Adrenal gland (tissue), 9 donors: ENCODE measurements at regions not wholly inside any gene's neighbourhood (a gene's known extent, or its start where the extent isn't known, plus 50 kb on each side); places are given as distances from the start of the nearest gene placed in this dataset.

Experiments
- DNase-seq, 7 donors: peaks; one replicate each; pipeline ENCODE4 v3.0.0-alpha.2; 2019 to 2020
- H3K27ac ChIP-seq, 5 donors: fragments of 200-600 bp; sonication (generic) in 4 of 5; 1 replicate in 3 of 5; 2 replicates in 2 of 5; pipeline versions ENCODE4 v1.5.1 to v1.8.0; 2016 to 2020; ENCODE audit warnings: mild to moderate bottlenecking in 1 of 5
- H3K27me3 ChIP-seq: fragments of 200-600 bp; 2 replicates; pipeline ENCODE4 v1.8.0; 2021
- H3K36me3 ChIP-seq, 2 donors: fragments of 200-600 bp; replicated peaks in 1 of 2; 1 replicate in 1 of 2; 2 replicates in 1 of 2; pipeline versions ENCODE4 v1.5.1 to v1.8.0; 2018 to 2022
- H3K4me1 ChIP-seq, 2 donors: fragments of 200-600 bp; replicated peaks in 1 of 2; 1 replicate in 1 of 2; 2 replicates in 1 of 2; pipeline versions ENCODE4 v1.5.1 to v1.8.0; 2018 to 2021
- H3K4me3 ChIP-seq, 4 donors: fragments of 200-600 bp; sonication (generic) in 3 of 4; one replicate each; pipeline ENCODE4 v1.5.1; 2016 to 2018
- H3K9me3 ChIP-seq, 3 donors: fragments of 200-600 bp; sonication (generic) in 1 of 3; replicated peaks in 1 of 3; 1 replicate in 2 of 3; 2 replicates in 1 of 3; pipeline versions ENCODE4 v1.5.1 to v1.8.0; 2016 to 2021
- POLR2A ChIP-seq, 2 donors: fragments of 450-650 bp; IDR thresholded peaks; one replicate each; pipeline ENCODE4 v1.6.1; 2017; ENCODE audit warnings: antibody characterized with exemption in 2 of 2, mild to moderate bottlenecking in 2 of 2, moderate library complexity in 1 of 2
- WGBS, 4 donors: extraction: QIAGEN DNeasy Blood & Tissue Kit in 2 of 4; methylation state at CpG; one replicate each; pipeline versions ENCODE4 v1.1.5 to v1.1.7; 2013 to 2017; 5-methylcytosine and 5-hydroxymethylcytosine counted together
- intact Hi-C, 2 donors: fragments of 100-400 bp; cut with DNase I; formaldehyde crosslinking; loops; one replicate each; pipeline versions ENCODE4 v1.14.1 to v1.15.0; 2022 to 2023
- TF ChIP-seq, protein P1 (sequence below), 6 experiments: fragments of 450-650 bp in 4 of 6; fragments of 200-600 bp in 2 of 6; sonication (generic) in 1 of 6; IDR thresholded peaks; 1 replicate in 5 of 6; 2 replicates in 1 of 6; pipeline versions ENCODE4 v1.5.1 to v1.8.0; 2016 to 2021; ENCODE audit warnings: antibody characterized with exemption in 6 of 6, mild to moderate bottlenecking in 2 of 6, moderate library complexity in 1 of 6
- donor health status: healthy with polysubstance abuse.
- donor health status: Bipolar disorder and iron deficiency.
- donor health status: DM: yes; HTN: yes; CAD: no.
- donor health status: DM: no; HTN: no; CAD: no.
- donor health status: DM: no; HTN: no; CAD: no.

DNA sequence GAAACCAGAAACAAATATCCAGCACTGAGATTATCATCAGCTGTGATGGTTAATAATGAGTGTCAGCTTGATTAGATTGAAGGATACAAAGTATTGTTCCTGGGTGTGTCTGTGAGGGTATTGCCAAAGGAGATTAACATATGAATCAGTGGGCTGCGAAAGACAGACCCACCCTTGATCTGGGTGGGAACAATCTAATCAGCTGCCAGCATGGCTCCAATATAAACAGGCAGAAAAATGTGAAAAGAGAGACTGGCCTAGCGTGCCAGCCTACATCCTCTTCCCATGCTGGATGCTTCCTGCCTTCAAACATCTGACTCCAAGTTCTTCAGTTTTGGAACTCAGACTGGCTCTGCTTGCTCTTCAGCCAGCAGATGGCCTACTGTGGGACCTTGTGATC is 869.5 kb downstream of the SI start:
- no peak for TF ChIP-seq POLR2A (IDR thresholded peaks at IDR 0.05)
- TF ChIP-seq, protein P1, sequence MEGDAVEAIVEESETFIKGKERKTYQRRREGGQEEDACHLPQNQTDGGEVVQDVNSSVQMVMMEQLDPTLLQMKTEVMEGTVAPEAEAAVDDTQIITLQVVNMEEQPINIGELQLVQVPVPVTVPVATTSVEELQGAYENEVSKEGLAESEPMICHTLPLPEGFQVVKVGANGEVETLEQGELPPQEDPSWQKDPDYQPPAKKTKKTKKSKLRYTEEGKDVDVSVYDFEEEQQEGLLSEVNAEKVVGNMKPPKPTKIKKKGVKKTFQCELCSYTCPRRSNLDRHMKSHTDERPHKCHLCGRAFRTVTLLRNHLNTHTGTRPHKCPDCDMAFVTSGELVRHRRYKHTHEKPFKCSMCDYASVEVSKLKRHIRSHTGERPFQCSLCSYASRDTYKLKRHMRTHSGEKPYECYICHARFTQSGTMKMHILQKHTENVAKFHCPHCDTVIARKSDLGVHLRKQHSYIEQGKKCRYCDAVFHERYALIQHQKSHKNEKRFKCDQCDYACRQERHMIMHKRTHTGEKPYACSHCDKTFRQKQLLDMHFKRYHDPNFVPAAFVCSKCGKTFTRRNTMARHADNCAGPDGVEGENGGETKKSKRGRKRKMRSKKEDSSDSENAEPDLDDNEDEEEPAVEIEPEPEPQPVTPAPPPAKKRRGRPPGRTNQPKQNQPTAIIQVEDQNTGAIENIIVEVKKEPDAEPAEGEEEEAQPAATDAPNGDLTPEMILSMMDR (IDR thresholded peaks at IDR 0.05), result no peak

DNA sequence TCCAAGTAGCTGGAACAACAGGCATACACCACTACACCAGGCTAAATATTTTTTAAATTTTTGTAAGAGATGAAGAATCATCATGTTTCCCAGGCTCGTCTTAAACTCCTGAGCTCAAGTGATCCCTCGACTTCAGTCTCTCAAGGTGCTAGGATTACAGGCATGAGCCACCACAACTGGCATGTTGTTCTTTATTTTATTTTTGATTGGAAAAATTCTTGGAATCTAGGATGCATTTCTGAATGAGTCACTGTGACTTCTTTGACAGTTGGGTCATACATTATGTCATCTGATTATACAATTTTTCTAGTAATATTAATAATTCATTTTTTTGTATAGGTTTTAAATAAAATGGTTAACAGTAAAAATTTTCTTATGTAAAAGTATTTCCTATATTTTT is 870.2 kb downstream of the SI start:
- Histone ChIP-seq H3K36me3 (no peaks in the 10 kb centered on the region), H3K4me3 (no peak overlapping the region), H3K27ac (no peak overlapping the region), H3K4me1 (no peaks in the 10 kb centered on the region), H3K9me3 (no peaks in the 10 kb centered on the region), H3K27me3 (no peaks in the 10 kb centered on the region)
- no peak for DNase-seq
- intact Hi-C loops, result no loop called here
- WGBS, 4 donors, result 58 to 73% (median 69%) methylated on average over 2 of the region's 2 CpGs
- no peak for TF ChIP-seq POLR2A (IDR thresholded peaks at IDR 0.05)
- TF ChIP-seq, protein P1 (IDR thresholded peaks at IDR 0.05), result no peak

More for the DNA sequence above, 869.5 kb downstream of the SI start:
- no peak overlapping the region for H3K27ac ChIP-seq
- no peak overlapping the region for H3K4me3 ChIP-seq
- no peaks in the 10 kb centered on the region for H3K36me3 ChIP-seq
- no peaks in the 10 kb centered on the region for H3K27me3 ChIP-seq
- 64 to 93% (median 70%) methylated on average over 2 of the region's 2 CpGs for WGBS, 4 donors
- H3K4me1 ChIP-seq, result no peaks in the 10 kb centered on the region
- intact Hi-C loops, result no loop called here
- no peaks in the 10 kb centered on the region for H3K9me3 ChIP-seq
- no peak for DNase-seq

DNA sequence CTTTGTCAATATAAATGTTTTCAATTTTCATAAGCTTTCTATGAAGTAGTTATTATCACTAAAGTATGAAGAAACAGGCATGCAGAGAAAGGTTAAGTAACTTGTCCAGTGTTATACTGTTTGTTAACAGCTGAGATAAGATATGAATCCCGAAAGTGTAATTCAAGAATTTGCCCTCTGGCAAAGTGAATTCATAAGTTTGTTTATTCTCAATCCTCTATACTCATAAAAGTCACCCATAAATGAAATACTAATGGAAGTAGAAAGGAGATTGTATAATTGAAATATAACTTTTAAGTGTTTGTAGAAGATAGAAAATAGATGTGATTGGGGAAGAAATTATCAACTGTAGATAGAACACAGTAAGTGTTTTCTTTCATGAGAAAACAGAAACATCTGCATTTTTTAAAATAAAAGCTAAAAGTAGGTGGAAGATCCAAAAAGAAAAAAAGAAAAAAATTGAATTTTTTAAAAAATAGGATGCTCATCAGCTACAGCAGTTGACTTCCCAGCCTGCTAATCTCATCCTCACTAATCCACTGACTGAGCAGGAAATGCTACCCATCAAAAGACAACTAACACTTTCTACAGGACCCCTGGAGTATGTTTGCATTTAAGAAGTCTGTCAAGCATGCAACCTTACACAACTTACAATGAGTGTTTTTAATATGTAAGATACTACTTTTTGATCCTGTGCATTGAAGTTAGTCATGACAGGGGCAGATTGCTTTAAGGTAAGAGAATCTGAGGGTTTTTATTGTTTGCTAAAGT is 878.1 kb downstream of the SI start:
- no peaks in the 10 kb centered on the region for H3K4me1 ChIP-seq
- H3K27me3 ChIP-seq, result no peaks in the 10 kb centered on the region
- no peaks in the 10 kb centered on the region for H3K9me3 ChIP-seq
- no peak overlapping the region for H3K4me3 ChIP-seq
- intact Hi-C loops, result no loop called here
- H3K36me3 ChIP-seq, result no peaks in the 10 kb centered on the region
- WGBS, 4 donors, result 40 to 51% (median 47%) methylated on average over 1 of the region's 1 CpG
- TF ChIP-seq, protein P1 (IDR thresholded peaks at IDR 0.05), result no peak
- TF ChIP-seq POLR2A (IDR thresholded peaks at IDR 0.05), result no peak
- H3K27ac ChIP-seq, result no peak overlapping the region
- DNase-seq, result no peak

DNA sequence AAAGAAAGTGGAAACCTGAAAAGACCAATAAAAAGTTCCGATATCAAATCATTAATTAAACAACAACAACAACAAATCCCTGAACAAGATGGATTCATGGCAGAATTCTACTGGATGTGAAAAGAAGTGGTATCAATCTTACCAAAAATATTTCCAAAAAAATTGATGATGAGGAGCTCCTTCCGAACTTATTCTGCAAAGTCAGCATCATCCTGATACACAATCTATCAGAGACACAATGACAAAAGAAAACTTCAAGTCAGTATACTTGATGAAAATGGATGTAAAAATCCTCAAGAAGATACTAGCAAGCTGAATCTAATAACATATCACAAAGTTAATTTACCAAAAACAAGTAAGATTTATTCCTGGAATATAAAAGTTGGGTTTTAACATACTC is 881.8 kb downstream of the SI start:
- WGBS, 4 donors, result 84 to 97% (median 89%) methylated on average over 2 of the region's 2 CpGs
- Histone ChIP-seq H3K27ac (no peak overlapping the region), H3K27me3 (no peaks in the 10 kb centered on the region), H3K4me1 (no peaks in the 10 kb centered on the region), H3K36me3 (no peaks in the 10 kb centered on the region), H3K9me3 (no peaks in the 10 kb centered on the region), H3K4me3 (no peak overlapping the region)
- intact Hi-C loops, result no loop called here
- TF ChIP-seq POLR2A (IDR thresholded peaks at IDR 0.05), result no peak
- TF ChIP-seq, protein P1 (IDR thresholded peaks at IDR 0.05), result no peak
- DNase-seq, result no peak
